Femur (tissue), 1 donor: ENCODE measurements at regions not wholly inside any gene's neighbourhood (a gene's known extent, or its start where the extent isn't known, plus 50 kb on each side); places are given as distances from the start of the nearest gene placed in this dataset.

Experiments
- DNase-seq: peaks from one replicate; pipeline ENCODE4 v3.0.0-alpha.2; 2017

DNA sequence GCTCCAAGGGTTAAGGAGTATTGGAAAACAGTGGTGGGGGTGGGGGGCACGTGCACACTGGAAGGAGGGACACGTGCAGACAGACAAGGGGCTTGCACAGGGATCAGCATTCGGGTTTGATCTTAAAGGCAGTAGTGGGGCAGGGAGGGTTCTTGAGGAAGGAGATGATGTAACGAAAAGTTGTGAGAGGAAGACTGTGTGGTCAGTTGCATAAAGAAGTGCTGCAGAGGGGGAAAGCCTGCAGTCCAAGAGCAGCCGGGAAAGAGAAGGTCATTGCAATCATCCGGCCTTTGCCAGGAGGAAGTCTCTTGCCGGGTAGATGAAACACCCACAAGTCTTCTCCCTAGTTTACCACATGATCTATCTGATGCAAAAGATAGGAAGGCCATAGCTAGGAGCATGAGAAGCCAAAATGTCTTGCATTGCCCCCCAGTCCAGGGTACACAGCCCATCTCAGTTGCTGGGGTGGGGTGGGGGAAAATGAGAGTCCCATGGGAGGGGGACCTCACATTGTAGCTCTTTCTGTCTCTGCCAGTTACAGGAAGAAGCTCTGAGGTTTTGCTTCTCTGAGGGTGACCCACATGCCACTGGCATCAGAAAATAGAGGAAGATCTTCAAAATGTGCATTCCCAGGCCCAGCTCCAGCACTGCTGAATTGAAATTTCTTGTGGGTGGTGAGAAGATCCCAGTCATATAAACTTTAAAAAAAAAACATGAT, 202.5 kb upstream of the RAB4A start:
- DNase-seq = peak; percentile 66

DNA sequence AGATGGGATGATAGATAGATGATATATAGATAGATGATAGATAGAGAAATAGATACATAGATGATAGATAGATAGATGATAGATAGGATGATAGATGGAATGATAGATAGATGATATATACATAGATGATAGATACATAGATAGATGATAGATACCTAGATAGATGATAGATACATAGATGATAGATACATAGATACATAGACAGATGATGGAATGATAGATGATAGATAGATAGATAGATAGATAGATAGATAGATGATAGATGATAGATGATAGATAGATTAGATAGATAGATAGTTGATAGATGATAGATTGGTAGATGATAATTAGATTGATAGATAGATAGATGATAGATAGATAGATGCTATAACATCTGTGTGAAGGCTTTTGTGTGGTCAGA, 201.7 kb upstream of the RAB4A start:
- no peak for DNase-seq

GRCh38 chr1:229070168-229070567, 200.7 kb upstream of the RAB4A start:
- peak; percentile 69 for DNase-seq

DNA sequence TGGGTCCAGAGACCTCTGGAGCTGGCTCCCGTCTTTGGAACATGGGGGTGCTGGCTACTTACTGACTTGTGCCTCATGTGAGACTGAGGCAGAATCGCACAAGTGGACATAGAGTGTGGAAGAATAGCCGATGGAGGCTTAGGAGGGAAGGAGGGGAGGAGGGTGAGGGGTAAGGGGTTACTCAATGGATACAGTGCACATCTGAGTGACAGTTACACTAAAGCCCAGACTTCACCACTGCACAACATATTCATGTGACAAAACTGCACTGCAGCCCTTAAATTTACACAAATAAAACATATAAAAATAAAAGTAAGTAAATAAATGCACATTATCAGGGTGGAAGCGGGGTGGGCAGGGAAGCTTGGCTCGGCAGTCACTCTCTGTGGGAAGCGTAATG, 197.7 kb upstream of the RAB4A start:
- DNase-seq = no peak

GRCh38 chr1:229075217-229075616, 195.7 kb upstream of the RAB4A start:
- DNase-seq = no peak

DNA sequence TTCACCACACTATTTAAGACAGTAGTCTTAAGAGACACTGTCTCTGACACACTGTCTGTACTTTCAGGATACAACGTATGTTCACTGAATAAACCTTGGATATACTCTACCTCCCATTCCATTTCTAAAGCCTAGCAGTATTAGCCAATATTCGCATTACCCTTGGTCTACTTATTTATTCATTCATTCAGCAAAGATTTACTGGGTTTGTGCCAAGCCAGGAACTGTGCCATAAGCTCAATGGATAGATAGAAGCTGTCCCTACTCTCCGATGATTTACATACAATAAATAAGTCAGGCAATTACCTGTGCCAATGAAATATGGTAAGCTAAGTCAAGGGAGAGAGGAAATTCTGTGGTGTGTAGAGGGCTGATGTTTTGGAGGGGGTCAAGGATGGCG, 195.2 kb upstream of the RAB4A start:
- DNase-seq = no peak

DNA sequence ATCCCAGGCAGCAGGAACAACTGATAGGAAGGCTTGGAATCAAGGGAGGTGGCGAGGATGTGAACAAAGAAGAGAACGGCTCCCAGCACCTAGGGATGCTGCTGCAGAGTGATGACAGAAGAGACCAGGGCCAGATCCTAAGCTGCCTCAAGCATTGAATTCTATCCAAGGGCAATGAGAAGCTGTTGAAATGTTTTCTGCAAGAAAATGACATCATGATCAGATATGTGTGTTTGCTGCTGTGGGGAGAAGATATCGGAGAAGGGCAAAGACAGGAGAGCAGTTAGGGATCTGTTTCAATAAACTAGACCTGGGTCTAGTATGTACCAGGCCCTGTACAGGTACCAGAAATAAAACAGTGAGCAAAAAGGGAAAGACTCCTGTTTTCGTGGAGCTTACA, 194.7 kb upstream of the RAB4A start:
- DNase-seq = no peak

GRCh38 chr1:229079016-229079595, 191.8 kb upstream of the RAB4A start:
- no peak for DNase-seq

GRCh38 chr1:229080361-229080760, 190.6 kb upstream of the RAB4A start:
- no peak for DNase-seq

GRCh38 chr1:229085291-229085690, 185.6 kb upstream of the RAB4A start:
- DNase-seq = no peak

GRCh38 chr1:229086091-229086490, 184.8 kb upstream of the RAB4A start:
- DNase-seq = no peak

- DNase-seq = no peak
These were observed 184.2 kb upstream of the RAB4A start for GRCh38 chr1:229086686-229087085.

GRCh38 chr1:229087339-229087738, 183.6 kb upstream of the RAB4A start:
- no peak for DNase-seq

- no peak for DNase-seq
These were observed 183.0 kb upstream of the RAB4A start for GRCh38 chr1:229087906-229088305.

DNA sequence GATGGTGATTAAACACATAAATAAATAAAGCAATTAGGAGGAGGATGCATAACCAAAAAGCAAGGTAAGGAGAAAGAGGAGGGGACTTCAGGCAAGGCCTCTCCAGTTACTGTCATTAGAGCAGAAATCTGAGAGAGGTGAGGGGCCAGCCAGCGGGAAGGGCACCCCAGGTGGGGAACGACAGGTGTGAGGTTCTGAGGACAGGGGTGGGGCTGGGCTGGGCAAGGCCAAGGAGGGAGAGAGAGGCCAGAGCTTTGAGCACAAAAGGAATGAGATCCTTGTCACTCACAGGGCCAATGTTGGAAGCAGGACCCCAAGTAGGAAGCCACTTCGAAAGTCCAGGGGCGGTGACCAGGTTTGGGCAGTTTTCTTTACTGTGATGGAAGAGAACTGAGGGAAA, 182.2 kb upstream of the RAB4A start:
- no peak for DNase-seq

DNA sequence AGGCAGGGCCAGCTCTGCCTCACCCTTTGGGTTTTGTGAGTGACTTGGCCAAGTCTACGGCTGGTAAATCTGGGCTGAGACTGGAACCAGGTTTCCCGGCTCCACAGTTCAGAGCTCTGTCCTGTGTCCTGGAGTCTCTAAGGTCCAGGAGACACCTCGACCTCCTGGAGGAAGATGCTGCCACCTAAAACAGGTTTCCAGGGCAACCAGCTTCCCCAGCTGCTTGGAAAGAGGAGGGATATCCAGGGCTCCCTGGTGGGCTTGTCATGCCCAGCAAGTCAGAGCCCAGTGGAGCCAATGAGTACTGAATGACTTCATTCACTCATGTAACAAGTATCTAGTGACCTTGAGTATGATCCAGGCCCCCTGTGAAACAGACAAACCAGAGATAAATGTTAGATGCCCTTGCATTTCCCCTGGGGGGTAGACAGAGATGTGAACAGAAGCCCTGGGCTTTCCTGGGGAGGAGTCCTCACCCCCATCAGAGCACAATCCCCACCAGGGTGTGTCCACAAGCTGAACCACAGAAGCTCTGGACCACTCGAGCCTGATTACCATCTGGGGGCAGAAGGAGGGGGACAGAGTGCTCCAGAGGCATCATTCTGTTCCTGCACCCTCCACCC, 181.2 kb upstream of the RAB4A start:
- DNase-seq = no peak

- no peak for DNase-seq
These were observed 179.2 kb upstream of the RAB4A start for GRCh38 chr1:229091721-229092136.

DNA sequence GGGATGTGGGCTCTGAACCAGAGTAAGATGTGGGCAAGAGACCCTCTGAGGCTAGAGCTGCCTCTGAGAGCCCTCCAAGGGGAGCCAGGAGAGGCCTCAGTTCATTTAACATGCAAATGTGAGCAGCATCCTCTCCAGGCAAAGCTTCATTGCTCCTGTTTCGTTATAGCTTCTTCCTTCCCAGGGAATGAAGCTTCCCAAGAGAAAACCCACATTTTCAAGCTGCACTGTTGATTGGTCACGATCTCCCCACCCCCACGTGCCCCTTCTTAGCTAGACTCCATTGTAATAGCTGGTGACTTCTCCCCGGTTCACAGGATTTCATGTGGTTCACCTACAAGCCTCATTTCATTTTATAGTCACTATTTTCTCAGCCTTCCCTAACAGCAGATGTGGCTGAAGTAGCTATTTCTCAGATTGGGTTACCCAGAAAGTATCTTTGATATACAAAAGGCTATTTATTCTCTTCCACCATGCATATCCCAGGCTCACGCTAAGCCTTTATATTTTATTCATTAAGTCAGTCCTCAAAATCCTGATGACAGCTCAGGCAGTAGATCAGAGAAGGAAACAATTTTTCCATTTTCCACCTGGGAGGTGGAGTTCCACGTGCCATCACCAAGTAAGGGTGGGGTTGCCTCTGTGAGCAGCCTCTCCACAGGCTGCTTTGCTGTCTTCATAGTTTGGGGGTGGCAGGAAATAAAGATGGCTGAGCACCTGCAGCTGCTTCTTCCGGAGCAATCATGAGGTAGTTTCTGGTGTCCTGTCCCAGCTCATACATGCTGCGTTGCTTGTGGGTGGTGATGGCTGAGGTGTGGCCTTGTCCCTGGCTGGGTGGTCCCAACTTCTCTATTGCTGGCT, 178.3 kb upstream of the RAB4A start:
- DNase-seq = no peak

GRCh38 chr1:229093238-229093540, 177.7 kb upstream of the RAB4A start:
- no peak for DNase-seq

- DNase-seq = no peak
These were observed 177.1 kb upstream of the RAB4A start for GRCh38 chr1:229093609-229094336.

DNA sequence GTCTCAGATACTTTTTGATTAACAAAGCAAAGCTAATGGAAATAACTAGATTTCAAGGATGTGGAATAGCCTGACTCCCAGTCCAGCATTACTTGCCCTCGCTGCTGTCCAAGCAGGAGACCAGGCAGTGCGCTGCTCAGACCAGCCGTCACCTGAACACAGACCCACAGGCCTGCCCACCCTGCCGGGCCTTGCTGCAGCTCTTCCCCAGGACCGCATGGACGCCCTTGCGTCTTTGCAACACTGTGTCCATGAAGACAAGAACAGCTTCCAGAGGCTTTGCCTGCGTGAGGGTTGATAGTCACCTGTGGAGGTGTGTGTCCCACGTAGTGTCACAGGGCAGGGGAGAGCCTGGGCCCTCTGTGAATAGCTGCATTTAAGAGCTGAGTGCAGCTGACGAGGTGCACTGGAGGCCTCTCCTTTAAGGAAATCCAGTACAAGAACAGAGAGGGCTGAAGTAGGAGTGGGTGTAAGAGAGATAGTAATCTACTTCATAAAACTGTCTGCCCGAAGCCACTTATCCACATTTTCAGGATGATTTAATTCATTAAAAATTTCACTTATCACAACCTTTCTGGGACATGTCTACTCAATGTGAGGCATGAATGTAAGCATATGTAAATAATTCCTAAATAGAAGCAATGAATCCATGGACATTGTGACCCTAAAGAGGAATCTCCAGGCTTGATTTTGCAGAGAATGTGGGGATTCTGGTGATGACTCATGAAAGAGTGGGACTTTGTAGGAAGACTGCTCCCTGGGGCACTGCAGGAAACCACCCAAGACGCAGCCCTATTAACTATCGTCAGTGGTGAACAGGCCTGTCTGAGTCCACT, 176.2 kb upstream of the RAB4A start:
- DNase-seq = no peak

GRCh38 chr1:229095325-229095724, 175.6 kb upstream of the RAB4A start:
- no peak for DNase-seq
